ENCODE measurements at regions not wholly inside any gene's neighbourhood (a gene's known extent, or its start where the extent isn't known, plus 50 kb on each side); places are given as distances from the start of the nearest gene placed in this dataset.
"Not testable (repeated sequence)": the region's sequence is repeated elsewhere in the genome, so short reads cannot be mapped to it uniquely, and the experiment has no call there.

DNA sequence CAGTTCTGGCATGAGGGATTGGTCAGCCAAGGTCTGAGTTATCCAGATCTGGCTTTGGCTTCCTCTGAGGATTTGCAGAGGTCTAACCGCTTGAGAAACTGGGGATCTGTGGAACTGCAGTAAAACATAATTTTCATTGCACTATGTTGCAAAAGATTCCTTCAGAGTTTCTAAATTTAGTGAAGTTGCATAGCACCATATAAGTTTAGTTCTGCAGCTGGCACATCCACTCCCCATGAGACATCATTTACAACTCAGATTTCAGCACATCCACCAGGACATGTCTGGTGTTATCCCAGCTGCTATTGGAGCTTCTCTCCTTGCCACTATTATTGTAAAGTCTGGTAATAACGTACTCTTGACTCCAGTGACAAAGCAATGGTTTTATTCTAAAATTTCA lies 181.5 kb downstream of the CWF19L2 start:
- no peak for DNase-seq (ENCODE audit: low read depth, low spot score)
- in situ Hi-C loops (cut with HindIII; ENCODE audit: low pct_unique_long_range_greater_than_20kb, low sequenced_read_pairs): no loop called here

DNA sequence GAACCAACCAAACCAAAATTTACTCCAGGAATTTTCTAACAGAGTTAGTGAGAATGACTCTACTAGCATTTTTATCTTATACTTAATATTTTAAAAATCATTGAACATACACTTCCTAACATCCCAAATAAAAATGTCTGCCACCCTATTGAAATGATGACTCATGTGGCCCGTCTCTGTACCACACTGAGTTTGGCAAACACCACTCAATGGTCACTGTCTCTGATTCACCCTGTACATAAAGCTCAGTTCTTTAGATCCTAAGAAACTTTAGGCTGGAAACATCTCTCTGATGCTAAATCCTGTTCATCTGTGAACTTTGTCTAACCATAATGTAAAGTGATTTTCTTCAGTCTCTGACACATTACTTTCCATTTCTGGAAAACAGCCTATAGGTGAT lies 182.0 kb downstream of the CWF19L2 start:
- no peak for DNase-seq (ENCODE audit: low read depth, low spot score)
- in situ Hi-C loops (cut with HindIII; ENCODE audit: low pct_unique_long_range_greater_than_20kb, low sequenced_read_pairs): no loop called here

DNA sequence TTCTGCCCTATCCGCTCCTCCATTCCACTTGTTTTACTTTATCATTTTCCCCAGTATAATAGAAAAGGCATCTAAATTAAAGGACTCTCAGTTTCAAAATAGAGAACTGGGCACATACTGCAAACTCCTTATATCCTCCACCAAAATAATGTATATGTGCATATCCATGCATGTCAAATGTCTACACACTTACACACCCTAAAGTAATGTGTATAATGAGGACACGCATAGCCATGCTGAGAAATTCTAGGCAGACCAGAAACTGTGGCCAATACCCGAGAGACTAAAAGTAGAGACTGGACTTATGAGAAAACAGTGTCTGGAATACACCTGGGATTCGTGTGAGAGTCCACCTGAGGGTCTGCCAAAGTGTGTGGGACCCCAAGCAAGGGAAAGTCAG lies 183.5 kb downstream of the CWF19L2 start:
- DNase-seq (ENCODE audit: low read depth, low spot score): no peak
- in situ Hi-C loops (cut with HindIII; ENCODE audit: low pct_unique_long_range_greater_than_20kb, low sequenced_read_pairs): no loop called here

DNA sequence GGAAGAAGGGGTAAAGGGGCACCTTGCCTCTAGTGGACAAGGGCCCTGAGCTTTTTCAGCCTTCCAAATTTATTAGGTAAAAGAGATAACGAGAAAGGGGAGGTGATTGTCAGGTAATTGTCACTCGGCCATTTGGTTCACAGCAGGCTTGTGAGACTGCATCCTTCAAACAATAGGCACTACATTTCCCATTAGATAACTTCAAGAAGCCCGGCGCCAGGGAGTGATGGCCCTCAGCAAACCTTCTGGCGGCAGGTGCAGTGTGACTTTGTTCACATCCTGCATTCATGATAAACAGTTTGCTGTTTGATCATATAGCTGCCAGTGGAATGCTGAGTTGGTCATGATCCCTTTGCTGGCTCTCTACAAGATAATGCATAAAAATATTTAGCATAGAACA lies 185.1 kb downstream of the CWF19L2 start:
- in situ Hi-C loops (cut with HindIII; ENCODE audit: low pct_unique_long_range_greater_than_20kb, low sequenced_read_pairs): no loop called here
- DNase-seq (ENCODE audit: low read depth, low spot score): no peak

DNA sequence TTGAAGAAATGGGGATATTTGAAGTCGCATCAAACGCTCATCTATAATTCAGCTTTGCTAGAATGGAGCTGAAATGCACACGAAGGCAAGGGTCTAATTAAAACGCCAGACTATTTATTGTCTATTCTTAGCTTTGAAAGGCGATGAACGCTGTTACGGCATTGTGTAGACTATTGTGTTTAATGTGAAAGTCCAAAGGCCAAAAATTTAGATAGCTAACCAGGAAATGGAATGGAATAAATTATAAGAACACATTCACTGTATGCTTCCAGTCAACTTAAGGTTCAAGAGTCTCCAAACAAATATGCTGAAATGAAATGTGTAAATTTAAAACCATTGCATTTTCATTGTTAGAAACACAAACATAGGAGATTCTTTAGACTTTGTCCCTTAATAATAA lies 186.2 kb downstream of the CWF19L2 start:
- in situ Hi-C loops (cut with HindIII; ENCODE audit: low pct_unique_long_range_greater_than_20kb, low sequenced_read_pairs): no loop called here
- no peak for DNase-seq (ENCODE audit: low read depth, low spot score)

DNA sequence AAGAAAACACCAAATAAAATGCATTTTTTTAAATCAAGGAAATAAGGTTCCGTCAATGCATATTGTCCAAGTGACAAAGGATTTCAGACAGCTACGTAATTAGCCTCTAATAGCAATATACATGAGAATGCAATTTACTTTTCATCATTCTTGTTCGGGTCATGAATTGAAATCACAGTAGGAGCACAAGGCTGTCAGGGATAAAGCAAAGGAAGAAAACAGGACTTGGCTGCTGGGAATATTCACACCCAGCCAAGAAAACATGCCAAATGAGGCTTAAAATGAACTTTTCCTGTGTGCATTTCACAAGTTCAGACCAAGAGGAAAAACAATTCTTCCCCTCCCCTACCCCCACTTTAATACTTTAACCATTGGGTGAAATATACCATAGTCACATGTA lies 188.6 kb downstream of the CWF19L2 start:
- DNase-seq (ENCODE audit: low read depth, low spot score): no peak
- in situ Hi-C loops (cut with HindIII; ENCODE audit: low pct_unique_long_range_greater_than_20kb, low sequenced_read_pairs): no loop called here

DNA sequence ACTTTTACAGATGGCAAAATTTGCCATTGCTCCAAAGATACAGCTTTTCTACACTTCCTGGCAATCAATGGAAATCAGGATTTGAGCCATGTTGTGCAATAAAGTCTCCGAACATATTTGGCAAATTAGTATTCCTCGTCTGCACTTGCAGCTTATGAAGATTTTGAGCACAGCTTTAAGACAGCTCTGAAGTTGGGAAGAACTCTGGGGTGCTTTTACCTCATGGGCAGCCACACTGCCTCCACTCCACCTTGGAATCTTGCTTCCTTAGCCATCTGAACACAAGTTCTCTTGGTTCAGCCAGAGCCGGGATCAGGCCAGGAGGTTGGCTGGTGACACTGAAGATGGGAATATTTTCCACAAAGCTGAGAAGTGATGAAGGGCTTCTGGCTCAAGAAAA lies 191.2 kb downstream of the CWF19L2 start:
- in situ Hi-C loops (cut with HindIII; ENCODE audit: low pct_unique_long_range_greater_than_20kb, low sequenced_read_pairs): no loop called here
- no peak for DNase-seq (ENCODE audit: low read depth, low spot score)

DNA sequence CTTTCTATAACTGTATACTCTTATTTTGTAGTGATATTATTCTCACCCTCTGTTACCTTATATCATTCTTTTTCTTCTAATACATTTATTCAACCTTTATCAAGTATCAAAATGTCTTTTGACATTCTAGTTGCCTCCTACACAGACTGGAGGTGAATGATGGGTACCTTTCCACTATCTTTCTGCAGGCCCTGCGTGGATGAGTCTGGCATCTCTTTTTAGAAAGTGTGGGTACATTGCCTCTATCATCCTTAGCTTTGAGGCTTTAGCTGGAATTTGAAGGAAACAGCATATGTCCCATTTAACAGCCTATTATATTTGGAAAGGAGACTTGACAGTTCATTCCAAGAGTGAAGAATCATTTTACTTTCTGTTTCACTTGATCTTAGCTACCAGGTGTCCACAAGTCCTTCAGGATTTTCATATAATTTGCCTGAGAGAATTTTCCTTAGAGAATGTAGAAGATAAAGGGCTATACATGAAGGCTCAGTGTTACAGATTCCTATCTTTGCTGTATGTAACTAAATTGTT lies 192.0 kb downstream of the CWF19L2 start:
- no peak for DNase-seq (ENCODE audit: low read depth, low spot score)
- in situ Hi-C loops (cut with HindIII; ENCODE audit: low pct_unique_long_range_greater_than_20kb, low sequenced_read_pairs): no loop called here

DNA sequence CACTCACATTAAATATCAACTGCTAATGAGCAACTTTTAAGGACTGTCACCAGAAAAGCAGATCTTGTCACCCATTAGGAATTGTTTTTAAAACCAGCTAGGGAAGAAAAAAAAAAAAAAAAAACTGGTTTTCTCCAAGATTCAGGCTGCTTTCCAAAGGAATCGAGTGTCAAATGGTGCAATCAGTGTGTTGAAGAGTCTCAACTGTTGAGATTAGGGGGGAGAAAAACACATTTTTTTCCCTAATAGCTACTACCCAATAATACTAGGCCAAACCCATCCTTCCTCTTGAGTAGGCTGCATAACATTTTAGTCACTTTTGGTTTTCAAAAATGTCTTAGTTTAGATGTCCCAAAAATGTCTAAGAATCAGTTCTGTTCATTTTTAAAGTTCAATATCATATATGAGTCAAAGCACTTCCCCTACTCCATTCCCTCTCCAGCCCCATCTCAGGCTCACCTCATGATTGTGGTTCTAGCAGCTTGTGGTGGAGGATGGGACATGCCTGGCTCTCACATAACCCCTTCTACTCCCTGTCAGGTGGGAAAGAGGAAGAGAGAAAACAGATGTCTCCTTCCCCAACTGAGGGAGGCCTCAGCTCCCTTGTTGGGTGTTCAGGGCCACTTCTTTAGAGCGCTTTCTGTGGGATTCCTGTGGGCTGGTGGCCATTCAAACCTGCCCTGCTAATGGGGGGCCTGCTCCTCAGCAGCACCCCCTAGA lies 193.6 kb downstream of the CWF19L2 start:
- in situ Hi-C loops (cut with HindIII; ENCODE audit: low pct_unique_long_range_greater_than_20kb, low sequenced_read_pairs): no loop called here
- no peak for DNase-seq (ENCODE audit: low read depth, low spot score)

DNA sequence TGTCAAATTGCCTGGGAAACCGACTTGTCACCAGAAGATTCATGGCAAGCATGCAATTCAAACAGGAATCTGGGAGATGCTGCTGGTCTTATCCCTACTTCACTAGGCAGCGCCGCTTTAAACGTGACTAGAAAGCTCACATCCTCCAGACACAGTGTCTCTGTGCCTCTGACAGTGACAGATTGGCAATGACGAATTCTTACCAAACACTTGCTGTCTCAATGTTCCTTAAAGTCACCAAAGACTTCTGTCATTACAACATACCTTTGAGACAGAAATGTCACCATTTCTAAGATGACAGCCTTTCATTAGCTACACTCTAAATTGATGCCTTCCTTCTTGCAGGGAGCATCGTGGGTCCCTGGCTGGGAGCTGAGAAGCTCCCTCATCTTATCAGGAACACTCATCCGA lies 197.8 kb downstream of the CWF19L2 start:
- DNase-seq (ENCODE audit: low read depth, low spot score): no peak
- in situ Hi-C loops (cut with HindIII; ENCODE audit: low pct_unique_long_range_greater_than_20kb, low sequenced_read_pairs): no loop called here

DNA sequence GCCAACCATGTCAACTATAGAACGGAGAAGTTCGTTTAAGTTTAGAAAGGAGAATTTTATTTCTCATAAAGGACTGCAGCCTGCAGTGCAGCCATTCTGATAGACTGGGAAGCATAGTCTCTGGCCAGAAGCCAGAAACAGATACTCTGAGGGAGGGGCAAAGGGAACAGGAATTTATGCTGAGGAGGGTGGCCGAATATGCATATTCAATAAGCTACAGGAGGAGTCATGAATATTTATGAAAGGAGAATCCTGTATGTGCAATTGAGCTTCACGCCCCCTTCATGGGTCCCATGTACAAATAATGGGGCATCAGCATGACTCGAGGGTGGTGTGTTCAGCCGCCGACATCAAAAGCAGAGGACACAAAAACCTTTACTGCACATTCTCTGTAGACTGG lies 199.9 kb downstream of the CWF19L2 start:
- DNase-seq (ENCODE audit: low read depth, low spot score): no peak
- in situ Hi-C loops (cut with HindIII; ENCODE audit: low pct_unique_long_range_greater_than_20kb, low sequenced_read_pairs): no loop called here

DNA sequence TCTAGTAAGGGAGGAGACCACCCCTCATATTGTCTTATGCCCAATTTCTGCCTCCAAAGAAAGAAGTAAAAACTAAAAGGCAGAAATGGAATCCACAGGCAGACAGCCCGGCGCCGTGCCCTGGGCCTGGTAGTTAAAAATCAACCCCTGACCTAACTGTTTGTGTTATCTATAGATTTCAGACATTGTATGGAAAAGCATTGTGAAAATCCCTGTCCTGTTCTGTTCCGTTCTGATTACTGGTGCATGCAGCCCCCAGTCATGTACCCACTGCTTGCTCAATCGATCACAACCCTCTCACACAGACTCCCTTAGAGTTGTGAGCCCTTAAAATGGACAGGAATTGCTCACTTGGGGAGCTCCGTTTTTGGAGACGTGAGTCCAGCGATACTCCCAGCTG lies 204.0 kb downstream of the CWF19L2 start:
- in situ Hi-C loops (cut with HindIII; ENCODE audit: low pct_unique_long_range_greater_than_20kb, low sequenced_read_pairs); DNase-seq (ENCODE audit: low read depth, low spot score): not testable (repeated sequence)

DNA sequence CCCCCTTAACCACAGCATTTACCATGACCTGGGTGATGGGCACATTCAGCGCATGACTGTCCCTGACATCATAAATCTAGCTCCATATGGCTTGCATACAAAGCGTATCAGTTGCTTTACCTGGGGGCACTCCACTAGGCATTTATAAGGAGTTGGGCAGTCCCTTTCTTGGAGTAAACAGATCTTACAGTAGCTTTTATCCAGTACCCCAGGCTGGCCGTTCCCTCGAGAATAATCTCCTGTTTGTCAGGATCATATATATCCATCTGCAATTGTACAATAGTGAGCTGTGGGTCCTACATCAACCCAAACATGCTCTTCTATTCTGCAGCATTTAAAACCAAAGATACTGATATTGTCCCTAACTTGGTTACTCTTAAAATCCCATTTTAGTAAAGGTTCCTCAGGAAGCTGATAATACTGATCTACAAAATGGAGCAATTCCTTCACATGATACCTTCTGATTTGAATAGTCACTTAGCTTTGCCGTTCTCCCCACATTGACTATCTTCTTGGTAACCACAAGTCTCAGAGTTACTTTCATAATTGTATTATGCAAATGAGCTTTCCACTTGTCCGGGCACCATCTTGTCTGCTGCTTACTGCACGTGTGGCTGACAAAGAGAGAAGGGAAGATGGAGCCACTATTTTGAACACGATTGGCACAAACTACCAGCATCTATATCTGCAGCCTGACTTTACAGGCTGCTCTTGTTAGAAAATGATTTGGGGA lies 205.0 kb downstream of the CWF19L2 start:
- DNase-seq (ENCODE audit: low read depth, low spot score): no peak
- in situ Hi-C loops (cut with HindIII; ENCODE audit: low pct_unique_long_range_greater_than_20kb, low sequenced_read_pairs): no loop called here

DNA sequence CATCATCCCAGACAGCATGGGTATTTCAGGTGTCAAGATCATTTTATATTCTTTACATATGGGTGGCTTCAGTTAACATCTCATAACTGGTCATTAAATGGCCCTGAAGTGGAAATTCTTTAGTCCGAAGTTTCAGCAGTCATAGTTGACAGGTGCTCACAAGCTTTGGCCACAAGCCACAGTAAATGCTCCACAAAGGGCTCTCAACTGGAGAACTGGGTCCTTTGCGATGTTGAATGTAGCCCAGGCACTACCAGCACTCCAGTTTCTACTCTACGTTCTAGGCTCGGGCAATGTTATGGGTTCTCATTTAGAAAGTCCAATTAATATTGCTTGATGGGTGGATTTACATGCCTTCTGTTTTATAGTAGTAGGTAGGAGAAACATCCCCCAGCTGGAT lies 206.3 kb downstream of the CWF19L2 start:
- no peak for DNase-seq (ENCODE audit: low read depth, low spot score)
- in situ Hi-C loops (cut with HindIII; ENCODE audit: low pct_unique_long_range_greater_than_20kb, low sequenced_read_pairs): no loop called here

DNA sequence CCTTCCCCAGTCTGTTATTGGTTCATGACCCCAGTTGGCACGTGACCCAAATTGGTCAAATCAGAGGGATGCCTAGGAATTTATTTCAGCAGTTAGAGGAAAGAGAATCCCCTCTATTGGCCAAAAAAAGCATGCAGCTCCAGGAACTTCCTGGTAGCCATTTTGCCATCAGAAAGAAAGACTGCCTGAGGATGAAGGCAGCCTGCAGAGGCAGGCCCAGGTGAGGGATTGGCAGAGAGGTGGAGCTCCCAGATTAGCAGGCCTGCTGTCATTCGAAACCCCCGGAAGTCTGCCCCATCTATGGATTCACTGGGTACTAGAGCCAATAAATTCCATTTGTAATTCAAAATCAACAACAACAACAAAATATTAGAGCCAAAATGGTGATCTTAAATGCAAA lies 207.6 kb downstream of the CWF19L2 start:
- DNase-seq (ENCODE audit: low read depth, low spot score): no peak
- in situ Hi-C loops (cut with HindIII; ENCODE audit: low pct_unique_long_range_greater_than_20kb, low sequenced_read_pairs): no loop called here

DNA sequence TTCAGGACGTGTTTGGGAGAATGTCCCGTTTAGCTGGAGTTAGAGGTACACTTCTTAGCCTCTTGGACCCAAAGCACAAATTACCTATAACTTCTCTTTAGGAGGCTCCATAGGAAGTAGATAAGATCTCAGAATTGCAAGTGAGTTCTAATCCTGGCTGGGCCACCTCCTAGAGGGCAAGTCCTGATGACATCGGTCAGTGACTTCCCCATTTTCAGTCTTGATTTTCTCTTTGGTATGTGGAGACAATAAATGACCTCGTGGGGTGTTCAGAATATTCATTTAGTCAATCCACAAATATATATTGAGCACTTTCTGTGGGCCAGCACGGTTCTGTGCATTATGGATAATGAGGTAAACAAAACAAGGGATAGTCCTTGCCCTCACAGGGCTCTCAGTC lies 208.6 kb downstream of the CWF19L2 start:
- in situ Hi-C loops (cut with HindIII; ENCODE audit: low pct_unique_long_range_greater_than_20kb, low sequenced_read_pairs): no loop called here
- no peak for DNase-seq (ENCODE audit: low read depth, low spot score)

DNA sequence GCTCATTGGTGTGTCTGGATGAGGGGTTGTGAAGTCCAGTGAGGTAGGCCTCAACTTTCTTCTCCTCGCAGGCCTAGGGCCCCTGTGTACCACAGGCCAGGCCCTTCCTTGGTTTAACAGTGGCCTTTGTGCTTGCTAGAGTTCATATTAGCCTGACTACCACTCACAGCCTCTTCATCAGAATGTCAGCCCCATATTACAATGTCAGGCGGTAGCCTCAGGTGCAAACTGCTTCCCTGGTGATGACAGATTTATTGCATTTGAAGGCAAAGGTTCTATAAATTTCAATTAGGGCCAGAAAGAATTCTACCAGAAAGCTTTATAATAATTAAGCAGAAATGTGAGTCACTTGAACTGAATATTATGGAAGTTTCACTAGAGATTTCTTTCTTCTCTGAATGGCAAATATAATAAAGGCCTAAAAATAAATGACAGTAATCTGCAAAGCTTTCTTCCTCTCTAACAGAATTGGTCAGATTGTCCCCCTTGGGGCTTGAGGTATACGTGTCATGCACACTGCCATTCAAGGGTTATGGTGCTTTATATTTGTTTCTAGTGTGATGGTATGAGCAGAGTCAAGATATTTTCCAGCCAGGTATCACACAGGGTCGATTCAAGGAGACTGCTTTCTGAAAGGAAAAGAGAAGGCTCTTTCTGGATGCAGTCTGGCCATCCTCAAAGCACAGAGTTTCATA lies 210.3 kb downstream of the CWF19L2 start:
- in situ Hi-C loops (cut with HindIII; ENCODE audit: low pct_unique_long_range_greater_than_20kb, low sequenced_read_pairs): no loop called here
- DNase-seq (ENCODE audit: low read depth, low spot score): no peak

DNA sequence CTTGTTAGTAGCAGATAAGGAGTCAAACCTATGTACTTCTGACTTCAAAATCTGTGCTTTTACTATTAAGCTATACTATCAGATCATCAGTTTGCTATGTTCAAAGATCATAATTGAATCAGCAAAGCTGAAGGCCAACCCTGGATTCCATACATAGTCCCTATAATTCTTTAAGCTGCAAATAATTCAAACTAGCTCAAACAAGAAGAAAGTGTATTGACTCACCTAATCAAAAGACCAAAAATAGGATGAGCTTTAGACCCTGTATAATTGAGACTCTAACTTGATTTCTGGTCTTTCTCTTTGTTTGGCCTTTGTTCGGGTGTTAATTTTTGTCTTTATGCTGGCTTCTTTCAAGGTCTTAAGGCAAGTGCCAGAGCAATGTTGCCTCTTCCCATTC lies 213.7 kb downstream of the CWF19L2 start:
- DNase-seq (ENCODE audit: low read depth, low spot score): no peak
- in situ Hi-C loops (cut with HindIII; ENCODE audit: low pct_unique_long_range_greater_than_20kb, low sequenced_read_pairs): no loop called here

DNA sequence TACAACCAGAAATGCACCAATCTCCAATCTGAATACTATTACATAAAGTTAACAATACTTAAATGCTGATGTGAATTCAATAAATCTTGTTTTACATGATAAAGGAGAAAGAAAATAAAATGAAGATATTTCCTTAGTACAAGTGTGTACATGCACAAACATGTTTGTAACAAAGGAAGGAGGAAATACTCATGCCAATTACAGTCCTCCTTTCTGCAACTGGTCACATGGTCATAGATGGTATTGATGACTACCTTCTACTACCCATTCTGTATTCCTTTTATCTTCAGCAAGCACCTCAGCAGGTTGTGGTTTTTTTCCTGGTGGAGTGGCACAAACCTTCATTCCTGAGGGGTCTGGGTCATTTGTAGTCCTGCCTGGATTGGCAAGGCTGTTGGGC lies 214.2 kb upstream of the GUCY1A2 start:
- DNase-seq (ENCODE audit: low read depth, low spot score): no peak
- in situ Hi-C loops (cut with HindIII; ENCODE audit: low pct_unique_long_range_greater_than_20kb, low sequenced_read_pairs): no loop called here

Data from SK-MEL-5 (cell line).